ENCODE measurements at regions not wholly inside any gene's neighbourhood (a gene's known extent, or its start where the extent isn't known, plus 50 kb on each side); places are given as distances from the start of the nearest gene placed in this dataset.

DNA sequence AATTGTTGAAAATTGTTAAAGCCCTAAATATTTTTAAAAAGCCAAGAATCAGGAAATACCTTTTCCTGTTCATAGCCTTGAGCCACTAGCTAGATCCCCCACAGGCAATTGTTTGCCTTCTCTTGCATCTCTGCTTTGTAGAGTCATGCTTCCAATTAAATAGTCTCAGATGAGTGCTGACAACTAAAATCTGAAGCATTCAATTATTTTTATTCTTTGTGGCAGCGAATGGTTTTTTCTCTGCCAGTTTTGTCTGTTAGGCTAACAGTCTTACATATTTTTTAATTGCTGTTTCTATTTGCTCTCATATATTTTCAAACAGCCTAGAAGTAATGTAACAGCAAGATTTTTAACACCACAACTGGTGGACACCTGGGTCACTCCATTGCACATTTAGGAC lies 277.1 kb upstream of the GBE1 start:
- TF ChIP-seq EZH2 (IDR thresholded peaks at IDR 0.05) (no peak), POLR2AphosphoS5 (IDR thresholded peaks at IDR 0.05; ENCODE audit: borderline replicate concordance, low read depth, low read length) (no peak), FOXP2 (optimal IDR thresholded peaks at IDR 0.05; ENCODE audit: control extremely low read depth, extremely low read length, insufficient read depth) (no peak)

All from SK-N-MC (cell line).